ENCODE measurements at regions not wholly inside any gene's neighbourhood (a gene's known extent, or its start where the extent isn't known, plus 50 kb on each side); places are given as distances from the start of the nearest gene placed in this dataset.

- no peak for DNase-seq (ENCODE audit: low read depth in 2 of 2)
Measured at GRCh38 chr3:150069154-150069527, 98.4 kb upstream of the PFN2 start.

DNA sequence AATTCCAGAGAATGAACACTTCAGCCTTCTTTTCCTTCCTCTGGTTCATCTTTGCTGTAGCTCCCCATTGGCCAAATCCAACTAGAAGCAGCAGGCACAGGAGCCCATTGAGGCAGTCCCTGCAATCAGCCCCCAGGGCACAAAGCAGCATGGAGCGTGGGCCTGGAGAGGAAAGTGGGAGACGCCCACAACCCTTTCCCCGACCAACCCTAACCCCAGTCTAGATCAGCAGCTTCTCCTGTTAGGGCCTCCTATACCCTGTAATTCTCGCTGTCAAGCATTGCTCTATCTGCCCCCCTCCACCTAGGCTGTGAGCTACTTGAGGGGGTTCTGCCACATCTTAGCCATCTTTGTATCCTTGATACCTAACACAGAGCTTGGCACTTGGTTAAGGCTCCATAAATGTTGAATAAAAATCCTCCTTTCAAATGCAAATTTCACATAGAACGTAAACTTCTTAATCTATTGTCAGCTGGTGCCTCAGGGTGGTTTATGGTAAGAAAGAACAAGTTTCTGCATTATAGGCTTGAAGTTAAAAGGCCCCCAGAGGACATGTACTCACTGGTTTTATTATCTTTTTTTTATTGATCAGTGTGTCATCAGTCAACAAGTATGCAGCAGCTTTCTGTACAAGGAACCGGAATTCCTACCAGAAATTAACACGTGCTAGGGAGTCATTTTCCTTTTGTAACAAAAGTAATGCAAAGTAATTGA is 97.9 kb upstream of the PFN2 start:
- DNase-seq (ENCODE audit: low read depth in 2 of 2): no peak

DNA sequence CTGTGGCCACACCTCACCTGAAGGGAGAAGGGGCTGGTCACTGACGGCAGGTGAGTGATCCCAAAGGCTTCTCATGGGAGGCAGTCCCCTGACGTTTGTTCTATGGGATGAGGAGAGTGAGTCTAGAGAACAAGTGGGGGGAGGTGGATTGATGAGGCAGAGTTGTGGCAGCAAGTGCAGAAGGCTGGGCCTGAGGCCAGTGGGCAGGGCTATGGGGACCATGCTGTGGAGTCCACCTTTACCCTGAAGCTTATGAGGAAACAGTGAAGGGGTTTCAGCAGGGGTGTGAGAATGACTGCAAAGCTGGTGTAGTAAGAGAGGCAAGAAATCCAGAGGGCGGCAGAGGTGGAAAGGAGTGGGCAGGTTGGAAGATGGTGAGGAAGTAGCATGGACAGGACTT is 96.9 kb upstream of the PFN2 start:
- no peak for DNase-seq (ENCODE audit: low read depth in 2 of 2)

GRCh38 chr3:150064971-150065370 is 94.3 kb upstream of the PFN2 start:
- no peak for DNase-seq (ENCODE audit: low read depth in 2 of 2)

DNA sequence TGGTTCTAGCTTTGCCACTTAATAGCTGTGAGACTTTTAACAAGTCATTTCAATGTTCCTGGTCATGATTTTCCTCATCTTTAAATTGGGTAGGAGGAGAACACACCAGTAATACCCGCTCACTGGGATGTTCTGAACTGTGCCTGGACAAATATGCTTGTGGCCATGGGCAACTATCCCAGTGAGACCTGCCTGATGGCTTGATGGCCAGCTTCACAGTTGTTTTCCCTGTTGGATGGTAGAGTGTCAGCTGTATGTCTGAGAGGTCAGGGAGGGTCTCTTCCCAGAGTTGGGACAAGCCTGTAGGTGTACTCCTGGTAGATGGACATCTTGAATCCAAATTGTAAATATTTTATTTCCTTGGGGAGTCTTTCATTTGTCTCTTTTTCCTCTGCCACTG is 92.5 kb upstream of the PFN2 start:
- DNase-seq (ENCODE audit: low read depth in 2 of 2): no peak

DNA sequence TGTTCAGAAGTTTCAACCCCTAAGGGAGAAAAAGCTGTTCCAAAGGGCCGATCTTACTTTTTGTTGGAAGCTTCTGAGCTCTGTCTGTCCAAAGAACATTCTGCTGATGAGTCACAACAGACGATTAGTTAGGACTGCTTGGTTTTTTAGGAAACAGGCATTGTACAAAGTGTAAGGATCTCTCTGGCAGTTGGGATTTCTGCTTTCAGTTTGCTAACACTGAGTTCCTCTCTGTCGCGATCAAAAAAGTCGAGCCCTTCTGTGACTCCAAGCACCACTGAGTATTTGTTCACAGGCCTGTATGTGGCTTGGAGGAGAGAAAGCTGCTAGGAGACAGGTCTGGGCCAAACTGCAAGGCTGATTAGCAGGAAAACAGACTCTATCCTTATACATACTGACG is 91.8 kb upstream of the PFN2 start:
- DNase-seq (ENCODE audit: low read depth in 2 of 2): no peak

DNA sequence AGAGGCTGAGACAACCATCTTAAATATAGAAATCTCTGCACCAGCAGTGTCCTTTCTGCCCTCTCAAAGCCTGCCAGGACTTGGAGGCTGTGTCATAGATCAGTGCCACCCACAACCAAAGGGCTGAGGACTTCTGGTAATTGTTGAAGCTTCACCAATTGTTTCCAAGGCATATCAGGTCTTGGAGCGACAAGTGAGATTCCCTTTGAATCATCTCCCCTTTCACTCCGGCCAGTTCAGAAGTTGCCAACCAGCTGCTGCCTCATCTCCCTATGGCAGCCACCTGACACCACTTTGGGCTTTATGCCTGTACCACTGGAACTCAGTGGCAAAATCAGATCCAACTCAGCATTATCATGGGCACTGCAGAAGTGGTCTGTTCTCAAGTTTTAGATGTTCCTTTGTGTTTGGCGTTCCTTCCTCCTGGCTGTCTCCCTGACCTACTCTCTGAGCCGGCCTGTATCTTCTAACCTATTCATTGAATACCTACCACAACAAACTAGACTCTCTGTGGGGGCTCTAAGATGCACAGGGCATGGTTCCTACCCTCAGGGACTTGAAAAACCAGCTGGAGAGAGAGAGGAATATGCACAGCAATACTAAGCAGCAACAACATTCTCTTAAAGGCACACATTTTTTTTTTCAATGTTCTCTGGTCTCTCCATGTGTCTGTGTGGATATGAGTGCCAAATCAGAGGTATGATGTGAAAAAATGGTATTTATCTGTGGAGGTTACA is 90.8 kb upstream of the PFN2 start:
- DNase-seq (ENCODE audit: low read depth in 2 of 2): no peak

DNA sequence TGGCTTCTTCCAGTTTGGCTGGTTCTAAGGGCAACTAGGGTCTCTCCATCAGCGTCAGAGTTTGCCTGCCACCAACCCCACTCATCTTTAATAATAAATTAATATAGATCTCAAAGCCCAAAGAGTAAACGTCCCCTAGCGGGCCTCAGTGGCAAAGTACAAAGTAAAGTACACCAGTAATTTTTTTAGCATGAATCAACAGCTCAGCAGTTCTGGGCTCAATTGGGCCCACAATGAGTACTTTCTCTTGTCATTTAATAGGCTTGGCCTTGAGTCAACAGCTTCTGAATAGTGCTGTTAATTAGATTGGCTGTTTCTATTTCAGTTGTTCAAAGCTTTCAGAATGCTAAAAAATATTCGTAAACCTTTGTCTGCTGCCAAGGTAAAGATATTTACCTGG is 89.0 kb upstream of the PFN2 start:
- DNase-seq (ENCODE audit: low read depth in 2 of 2): no peak

GRCh38 chr3:150059241-150059640 is 88.5 kb upstream of the PFN2 start:
- DNase-seq (ENCODE audit: low read depth in 2 of 2): no peak

- DNase-seq (ENCODE audit: low read depth in 2 of 2): no peak
Measured at GRCh38 chr3:150057227-150057626, 86.5 kb upstream of the PFN2 start.

DNA sequence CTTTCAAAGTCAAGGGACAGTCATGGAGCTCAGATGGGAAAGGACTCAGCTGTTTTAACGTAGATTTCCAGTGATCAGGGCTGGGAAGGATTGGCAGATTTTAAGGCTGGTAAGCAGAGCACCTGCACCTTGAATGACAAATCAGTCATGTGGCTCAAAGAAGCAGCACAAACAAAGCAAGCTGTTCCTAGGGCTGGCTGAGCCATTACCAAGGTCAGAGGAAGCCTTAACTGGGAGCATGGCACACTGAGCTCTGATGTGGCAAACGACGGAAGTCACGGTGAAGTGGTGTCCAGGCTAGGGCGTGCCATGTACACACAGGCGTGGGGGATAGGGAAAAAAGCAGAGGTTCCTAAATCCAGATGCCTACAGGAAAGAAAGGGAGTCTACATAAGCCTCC is 84.6 kb upstream of the PFN2 start:
- no peak for DNase-seq (ENCODE audit: low read depth in 2 of 2)

- no peak for DNase-seq (ENCODE audit: low read depth in 2 of 2)
Measured at GRCh38 chr3:150054635-150055034, 83.9 kb upstream of the PFN2 start.

GRCh38 chr3:150050510-150050909 is 79.8 kb upstream of the PFN2 start:
- no peak for DNase-seq (ENCODE audit: low read depth in 2 of 2)

DNA sequence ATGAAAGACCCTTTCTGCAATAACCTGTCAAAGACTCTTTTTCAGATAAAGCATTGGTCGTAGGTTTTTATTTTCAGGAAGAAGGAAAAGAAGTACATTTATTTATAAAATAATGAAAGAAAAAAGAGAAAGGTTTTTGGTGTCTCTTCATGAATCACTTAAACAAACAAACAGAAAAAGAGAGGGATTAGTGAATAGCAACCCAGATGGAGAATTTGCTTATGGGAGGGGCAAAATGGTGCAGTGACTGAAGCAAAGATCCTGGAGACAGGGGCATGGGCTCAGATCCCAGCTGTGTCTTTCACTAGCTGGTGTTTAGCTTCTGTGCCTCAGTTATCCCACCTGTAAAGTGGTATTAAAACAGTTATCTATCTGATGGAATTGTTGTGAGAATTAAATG is 78.6 kb upstream of the PFN2 start:
- no peak for DNase-seq (ENCODE audit: low read depth in 2 of 2)

DNA sequence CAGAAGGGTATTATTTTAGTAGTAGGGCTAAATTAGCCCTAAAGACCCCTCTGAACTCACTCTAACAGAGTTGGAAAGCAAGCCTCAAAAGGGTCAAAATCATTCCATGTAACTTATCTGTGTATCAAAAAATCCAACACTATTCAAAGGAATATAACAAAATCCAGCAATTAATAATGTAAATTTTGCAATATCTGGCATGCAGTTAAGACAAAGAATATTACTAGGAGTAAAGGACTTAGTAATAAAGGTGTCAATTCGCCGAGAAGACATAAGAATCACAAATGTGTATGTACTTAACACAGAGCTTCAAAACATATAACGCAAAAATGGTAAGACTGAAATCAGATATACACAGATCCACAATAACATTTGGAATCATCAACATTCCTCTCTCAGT is 71.2 kb upstream of the PFN2 start:
- DNase-seq (ENCODE audit: low read depth in 2 of 2): no peak

DNA sequence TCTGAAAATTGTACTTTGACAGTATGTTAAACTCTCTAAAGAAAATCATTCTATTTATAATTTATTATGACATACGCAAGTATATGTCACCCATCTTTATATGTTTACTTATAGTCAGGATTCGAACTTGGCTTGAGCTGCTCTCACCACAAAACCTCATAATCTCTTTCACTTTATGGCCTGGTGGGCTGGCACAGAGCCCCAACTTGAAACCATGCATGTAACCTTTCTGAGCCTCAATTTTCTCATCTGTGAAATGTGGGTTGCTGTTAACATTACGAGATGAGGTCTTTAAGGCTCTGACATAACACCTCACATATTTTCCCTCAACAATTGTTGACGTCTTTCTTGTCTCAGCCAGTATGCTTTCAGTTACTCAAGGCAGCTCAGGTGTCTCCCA is 69.4 kb upstream of the PFN2 start:
- no peak for DNase-seq (ENCODE audit: low read depth in 2 of 2)

- no peak for DNase-seq (ENCODE audit: low read depth in 2 of 2)
Measured at GRCh38 chr3:150038830-150039229, 68.1 kb upstream of the PFN2 start.

DNA sequence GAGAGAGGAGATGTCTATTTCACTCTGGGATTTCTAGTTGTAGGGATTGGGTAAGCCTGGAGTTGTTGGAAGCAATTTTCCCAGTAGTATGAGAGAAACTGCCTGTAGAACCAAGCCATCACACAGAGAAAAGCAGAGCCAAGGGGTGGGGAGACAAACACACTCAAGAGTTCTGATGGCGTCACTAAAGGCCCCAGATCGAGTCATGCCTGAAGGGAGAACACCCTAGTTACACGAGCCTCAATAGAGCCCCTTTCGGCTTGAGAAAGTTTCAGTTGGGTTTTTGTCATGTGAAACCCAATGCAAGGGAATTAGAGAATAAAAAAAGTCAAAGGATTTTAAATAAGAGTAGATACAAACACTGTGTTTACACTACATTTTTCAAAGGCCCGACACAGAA is 66.1 kb upstream of the PFN2 start:
- DNase-seq (ENCODE audit: low read depth in 2 of 2): no peak

DNA sequence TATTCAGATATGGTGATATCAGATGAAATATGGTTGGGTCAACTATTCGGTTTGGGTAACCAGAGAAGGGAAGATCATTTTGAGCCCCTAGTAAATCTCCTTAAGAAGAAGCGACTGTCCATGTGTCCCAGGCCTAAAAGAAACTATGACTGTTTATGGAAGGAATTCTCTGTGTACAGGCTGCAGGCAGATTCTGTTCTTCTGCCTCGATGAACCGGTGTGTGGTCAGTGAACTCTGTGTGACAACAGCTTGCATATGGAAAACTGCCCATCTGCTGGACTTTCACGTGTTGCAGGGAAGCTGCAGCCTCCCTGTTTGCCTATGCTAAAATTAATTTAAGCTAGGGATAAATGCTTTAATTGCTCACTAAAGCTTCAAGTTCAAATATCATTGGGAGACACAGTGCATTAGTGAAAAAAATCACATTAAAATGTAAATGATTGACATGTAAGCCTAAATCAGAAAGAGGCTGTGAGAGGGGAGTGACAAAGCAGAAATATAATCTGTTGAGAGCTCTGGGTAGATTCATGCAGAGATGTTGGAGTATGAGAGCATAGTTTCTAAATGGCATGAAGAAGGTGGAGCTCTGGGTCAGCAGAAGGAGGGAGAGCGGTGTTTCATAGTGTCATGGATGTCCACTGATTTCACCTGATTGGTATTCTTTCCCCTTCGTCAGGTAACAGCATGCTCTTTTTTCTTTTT is 65.4 kb upstream of the PFN2 start:
- no peak for DNase-seq (ENCODE audit: low read depth in 2 of 2)

DNA sequence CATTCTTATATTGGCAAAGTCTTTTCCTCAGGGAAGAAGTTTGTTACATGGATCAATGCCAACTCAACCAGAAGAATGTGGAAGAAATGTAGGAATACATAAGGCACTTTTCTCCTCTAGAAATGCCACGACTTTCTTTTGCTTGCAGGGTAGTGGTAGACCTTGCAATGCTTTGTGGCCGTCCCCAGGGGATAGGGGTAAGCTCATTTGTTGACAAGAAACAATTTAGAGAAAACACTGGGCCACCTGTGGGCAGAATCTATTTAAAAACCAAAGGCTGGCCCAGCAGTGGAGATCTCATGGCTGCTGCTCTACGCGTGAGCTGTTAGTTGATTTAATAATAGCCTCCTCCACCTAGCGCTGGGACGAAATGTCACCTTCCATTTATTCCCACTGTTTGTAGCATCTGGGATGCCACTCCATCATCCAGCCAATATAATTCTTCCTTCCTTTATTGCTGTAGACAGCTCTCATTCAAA is 64.6 kb upstream of the PFN2 start:
- no peak for DNase-seq (ENCODE audit: low read depth in 2 of 2)

DNA sequence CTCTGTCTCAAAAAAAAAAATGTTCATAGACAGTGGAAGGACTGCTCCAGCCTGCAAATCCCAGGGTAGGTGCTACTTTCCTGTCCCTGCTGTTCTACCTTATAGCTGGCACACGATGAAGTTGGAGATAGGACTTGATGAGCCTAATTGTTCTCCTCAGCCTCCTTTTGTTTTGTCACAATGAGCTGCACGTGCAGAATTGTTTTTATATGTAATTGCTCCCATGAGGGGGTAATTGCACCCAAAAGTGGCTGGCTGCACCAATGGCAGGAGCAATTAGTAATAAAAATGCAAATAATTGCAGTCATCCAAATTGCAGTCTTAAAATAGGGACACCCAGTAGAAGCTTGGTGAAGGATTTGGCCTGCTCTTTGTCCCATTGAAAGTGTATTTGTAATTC is 63.0 kb upstream of the PFN2 start:
- no peak for DNase-seq (ENCODE audit: low read depth in 2 of 2)

DNA sequence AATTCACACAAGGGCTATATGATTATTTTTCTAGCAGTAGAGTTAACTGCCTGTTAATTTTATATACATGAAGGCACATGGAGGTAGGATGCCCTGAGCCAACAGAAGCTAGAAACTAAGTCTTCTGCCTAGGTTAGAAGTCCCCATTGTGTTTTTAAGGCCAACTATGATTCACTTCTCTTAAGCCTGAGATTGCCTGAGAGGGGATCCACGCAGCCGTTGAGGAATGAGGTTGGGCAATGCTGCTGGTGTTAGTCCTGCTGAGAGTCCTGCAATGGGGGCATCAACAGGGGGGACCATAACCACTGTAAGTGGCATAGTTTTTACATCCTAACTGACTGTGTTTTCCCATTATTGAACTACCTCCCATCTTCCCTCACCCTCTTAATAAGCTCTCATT is 60.1 kb upstream of the PFN2 start:
- DNase-seq (ENCODE audit: low read depth in 2 of 2): no peak

DNA sequence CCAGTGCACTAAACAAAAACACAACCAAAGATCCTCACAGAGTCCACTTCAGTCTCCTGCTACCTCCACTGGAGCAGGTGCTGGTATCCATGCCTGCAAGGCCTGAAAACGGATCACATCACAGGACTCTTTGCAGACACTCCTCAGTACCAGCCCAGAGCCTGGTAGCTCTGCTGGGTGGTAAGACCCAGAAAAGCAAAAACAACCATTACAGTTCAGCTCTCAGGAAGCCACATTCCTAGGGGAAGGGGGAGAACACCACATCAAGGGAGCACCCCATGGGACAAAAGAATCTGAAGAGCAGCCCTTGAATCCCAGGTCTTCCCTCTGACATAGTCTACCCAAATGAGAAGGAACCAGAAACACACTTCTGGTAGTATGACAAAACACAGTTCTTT is 52.5 kb upstream of the PFN2 start:
- no peak for DNase-seq (ENCODE audit: low read depth in 2 of 2)

Measured in stimulated activated CD8-positive, alpha-beta memory T cell treated with anti-CD3 and anti-CD28 coated beads, Interleukin-7, amount 100 ng/mL, for 4 hours (primary cell).